RWPE1 (cell line): ENCODE measurements at regions not wholly inside any gene's neighbourhood (a gene's known extent, or its start where the extent isn't known, plus 50 kb on each side); places are given as distances from the start of the nearest gene placed in this dataset.

Experiments used
- CTCF ChIA-PET: fragments of 350-600 bp; sonication (Branson Sonifier 250); formaldehyde crosslinking; extraction: SDS; loops from one replicate; lab custom pipeline; 2021; lab: Yijun Ruan, JAX
- POLR2A ChIA-PET: fragments of 400-600 bp; formaldehyde crosslinking; extraction: SDS; loops from one replicate; lab custom pipeline; 2020; ENCODE audit warnings: antibody characterized with exemption; ENCODE audit not compliant: low non-redundant PET; lab: Yijun Ruan, JAX
- DNase-seq: peaks from one replicate; pipeline ENCODE4 v3.0.0; 2012; ENCODE audit warnings: low spot score
- H3K27ac ChIP-seq: fragments of 450-650 bp; 2 replicates; pipeline ENCODE4 v1.5.1; 2017
- TF ChIP-seq, protein P1 (sequence below): fragments of 450-650 bp; conservative IDR thresholded peaks from 2 replicates; pipeline ENCODE4 v1.5.1; 2017; ENCODE audit warnings: low read depth, mild to moderate bottlenecking

- H3K27ac ChIP-seq = no peak overlapping the region
- ChIA-PET POLR2A (no interaction called here), CTCF (no interaction called here)
- TF ChIP-seq, protein P1, sequence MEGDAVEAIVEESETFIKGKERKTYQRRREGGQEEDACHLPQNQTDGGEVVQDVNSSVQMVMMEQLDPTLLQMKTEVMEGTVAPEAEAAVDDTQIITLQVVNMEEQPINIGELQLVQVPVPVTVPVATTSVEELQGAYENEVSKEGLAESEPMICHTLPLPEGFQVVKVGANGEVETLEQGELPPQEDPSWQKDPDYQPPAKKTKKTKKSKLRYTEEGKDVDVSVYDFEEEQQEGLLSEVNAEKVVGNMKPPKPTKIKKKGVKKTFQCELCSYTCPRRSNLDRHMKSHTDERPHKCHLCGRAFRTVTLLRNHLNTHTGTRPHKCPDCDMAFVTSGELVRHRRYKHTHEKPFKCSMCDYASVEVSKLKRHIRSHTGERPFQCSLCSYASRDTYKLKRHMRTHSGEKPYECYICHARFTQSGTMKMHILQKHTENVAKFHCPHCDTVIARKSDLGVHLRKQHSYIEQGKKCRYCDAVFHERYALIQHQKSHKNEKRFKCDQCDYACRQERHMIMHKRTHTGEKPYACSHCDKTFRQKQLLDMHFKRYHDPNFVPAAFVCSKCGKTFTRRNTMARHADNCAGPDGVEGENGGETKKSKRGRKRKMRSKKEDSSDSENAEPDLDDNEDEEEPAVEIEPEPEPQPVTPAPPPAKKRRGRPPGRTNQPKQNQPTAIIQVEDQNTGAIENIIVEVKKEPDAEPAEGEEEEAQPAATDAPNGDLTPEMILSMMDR = no peak
- no peak for DNase-seq
These were observed 72.1 kb downstream of the ZNF648 start for GRCh38 chr1:181989261-181989920.

DNA sequence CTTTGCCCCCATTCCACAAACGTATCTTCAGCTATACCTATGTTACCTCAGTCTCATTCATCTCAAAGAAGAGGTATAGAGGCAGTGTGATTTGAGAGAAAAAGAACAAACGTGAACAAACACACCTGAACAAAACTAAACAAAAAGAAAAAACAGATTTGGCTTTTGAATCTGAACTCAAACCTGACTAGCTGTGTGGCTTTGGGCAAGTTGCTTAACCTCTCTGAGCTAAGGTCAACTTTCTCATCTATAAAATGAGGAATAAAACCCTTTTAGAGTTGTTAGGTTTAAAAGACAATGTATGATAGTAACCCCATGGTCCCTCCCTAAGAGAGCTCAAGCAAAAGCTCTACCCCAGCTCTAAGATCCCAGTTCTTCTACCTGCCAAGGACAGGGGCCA is 73.5 kb downstream of the ZNF648 start:
- TF ChIP-seq, protein P1 = no peak
- H3K27ac ChIP-seq = no peak overlapping the region
- POLR2A ChIA-PET = no interaction called here
- CTCF ChIA-PET = interaction anchor here (0.7 kb wide), 1 partner anchor 510 kb away, joined by 3 read pairs; no protein-coding TSS in a partner anchor
- DNase-seq = no peak

GRCh38 chr1:181987334-181987895 is 74.1 kb downstream of the ZNF648 start:
- CTCF ChIA-PET = interaction anchor here (0.7 kb wide), 1 partner anchor 509 kb away, joined by 3 read pairs; no protein-coding TSS in a partner anchor

GRCh38 chr1:181986907-181987305 is 74.6 kb downstream of the ZNF648 start:
- no peak for DNase-seq
- CTCF ChIA-PET = no interaction called here
- TF ChIP-seq, protein P1 = no peak
- POLR2A ChIA-PET = no interaction called here
- H3K27ac ChIP-seq = no peak overlapping the region

More at GRCh38 chr1:181987334-181987895, 74.1 kb downstream of the ZNF648 start:
- no peak for DNase-seq
- POLR2A ChIA-PET = no interaction called here
- TF ChIP-seq, protein P1 = no peak
- no peak overlapping the region for H3K27ac ChIP-seq

DNA sequence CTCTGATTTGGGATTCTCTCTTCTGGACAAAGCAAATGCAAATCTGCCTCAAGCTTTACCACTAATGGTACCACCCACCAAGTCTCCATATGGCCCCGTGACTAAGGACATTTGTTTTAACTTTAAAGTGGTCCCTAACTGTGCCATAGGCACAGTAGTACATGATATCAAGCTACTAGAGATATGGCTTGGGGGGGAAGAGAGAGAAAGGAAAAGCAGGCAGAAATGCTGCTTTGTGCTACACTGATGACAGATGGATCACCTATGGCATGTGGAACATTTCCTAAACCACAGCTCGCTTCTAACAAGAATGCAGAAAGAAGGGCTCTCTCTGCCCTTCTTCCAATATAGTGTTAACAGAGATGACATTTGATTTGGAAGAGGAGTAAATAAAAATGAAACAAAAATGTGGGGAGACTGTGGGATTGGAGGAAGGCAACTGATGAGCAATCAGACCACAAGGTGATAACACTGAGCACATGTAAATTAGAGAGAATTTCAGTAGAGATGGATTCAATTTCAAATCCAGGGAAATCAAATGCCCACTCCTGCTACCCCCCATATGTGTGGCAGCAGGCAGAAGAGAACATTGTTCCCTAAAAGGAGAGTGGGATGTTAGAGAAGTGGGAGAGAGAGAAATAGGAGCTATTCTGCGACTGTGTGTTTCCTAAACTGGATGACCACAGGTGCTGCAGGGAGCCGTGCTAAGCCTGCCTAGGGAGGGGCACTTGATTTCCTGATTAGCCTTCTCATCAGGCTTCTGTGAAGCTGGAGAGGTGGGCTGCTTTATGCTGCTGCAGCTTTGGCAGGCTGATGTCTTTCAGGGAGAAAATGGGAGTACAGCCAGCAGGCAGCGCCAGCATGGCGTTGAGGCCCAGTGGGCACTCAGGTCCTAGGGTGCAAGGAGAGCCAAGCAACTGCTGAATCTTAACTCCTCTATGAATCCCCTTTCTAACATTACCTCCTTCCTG is 75.3 kb downstream of the ZNF648 start:
- TF ChIP-seq, protein P1 = no peak
- ChIA-PET POLR2A (no interaction called here), CTCF (no interaction called here)
- no peak overlapping the region for H3K27ac ChIP-seq
- DNase-seq = no peak

DNA sequence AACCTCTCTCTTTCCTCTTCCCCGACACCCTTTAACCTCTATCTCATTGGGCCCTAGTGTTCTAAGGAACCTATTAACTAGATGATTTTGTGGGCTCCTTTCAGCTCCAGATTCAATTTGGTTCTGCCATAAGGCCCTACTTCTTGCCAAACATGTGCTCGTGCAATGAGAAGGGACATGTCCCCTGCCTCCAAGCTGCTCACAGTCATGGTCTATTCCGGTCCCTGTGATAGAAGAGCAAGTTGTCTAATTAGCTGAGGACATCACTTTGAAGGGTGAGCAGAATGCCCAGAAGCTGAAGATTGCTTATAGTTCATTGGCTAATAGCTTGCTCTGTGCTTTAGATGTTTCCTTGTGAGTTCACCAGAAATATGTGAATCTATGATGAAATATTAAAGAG is 76.2 kb downstream of the ZNF648 start:
- ChIA-PET POLR2A (no interaction called here), CTCF (interaction anchor here (0.6 to 0.7 kb wide), 2 partner anchors 48 to 150 kb away, joined by 3 to 4 read pairs; no protein-coding TSS in a partner anchor)
- no peak for DNase-seq

More for the DNA sequence above, 76.2 kb downstream of the ZNF648 start:
- TF ChIP-seq, protein P1 = no peak
- H3K27ac ChIP-seq = no peak overlapping the region
